GM12864 (cell line): ENCODE measurements at regions not wholly inside any gene's neighbourhood (a gene's known extent, or its start where the extent isn't known, plus 50 kb on each side); places are given as distances from the start of the nearest gene placed in this dataset.

ENCODE experiments used
- DNase-seq: peaks from one replicate; pipeline ENCODE4 v3.0.0-alpha.2; 2011; ENCODE audit warnings: low read depth
- H3K4me3 ChIP-seq: 2 replicates; pipeline ENCODE4 v1.5.1; 2011; ENCODE audit warnings: mild to moderate bottlenecking, low read depth, low read length, control low read depth
- CTCF ChIP-seq: IDR thresholded peaks from 2 replicates; pipeline ENCODE4 v1.5.1; 2011; ENCODE audit warnings: low read depth, mild to moderate bottlenecking, moderate library complexity, low read length, control low read depth, inconsistent platforms; ENCODE audit errors: missing control alignments

GRCh38 chr21:18460979-18461378 lies 57.4 kb upstream of the TMPRSS15 start:
- no peak overlapping the region for H3K4me3 ChIP-seq
- no peak for TF ChIP-seq CTCF
- DNase-seq: no peak

GRCh38 chr21:18461743-18462142 lies 58.2 kb upstream of the TMPRSS15 start:
- TF ChIP-seq CTCF: no peak
- no peak overlapping the region for H3K4me3 ChIP-seq
- no peak for DNase-seq

GRCh38 chr21:18467715-18468114 lies 64.1 kb upstream of the TMPRSS15 start:
- no peak overlapping the region for H3K4me3 ChIP-seq
- no peak for TF ChIP-seq CTCF
- DNase-seq: no peak

GRCh38 chr21:18468790-18469189 lies 65.2 kb upstream of the TMPRSS15 start:
- TF ChIP-seq CTCF: no peak
- DNase-seq: no peak
- H3K4me3 ChIP-seq: no peak overlapping the region

GRCh38 chr21:18476639-18477038 lies 73.1 kb upstream of the TMPRSS15 start:
- H3K4me3 ChIP-seq: no peak overlapping the region
- no peak for DNase-seq
- no peak for TF ChIP-seq CTCF

- no peak for TF ChIP-seq CTCF
- no peak overlapping the region for H3K4me3 ChIP-seq
- no peak for DNase-seq
Observed at GRCh38 chr21:18477043-18477442, 73.5 kb upstream of the TMPRSS15 start.

- H3K4me3 ChIP-seq: no peak overlapping the region
- no peak for DNase-seq
Observed at GRCh38 chr21:18478513-18478912, 74.9 kb upstream of the TMPRSS15 start.

More at GRCh38 chr21:18478513-18478912, 74.9 kb upstream of the TMPRSS15 start:
- TF ChIP-seq CTCF: no peak
